HG03460 (cell line): ENCODE measurements at regions not wholly inside any gene's neighbourhood (a gene's known extent, or its start where the extent isn't known, plus 50 kb on each side); places are given as distances from the start of the nearest gene placed in this dataset.
"Not testable (repeated sequence)": the region's sequence is repeated elsewhere in the genome, so short reads cannot be mapped to it uniquely, and the experiment has no call there.

Source experiments
- ATAC-seq: cut with Tn5 transposase; IDR thresholded peaks from one replicate; pipeline ENCODE4 v1.9.1; 2021; ENCODE audit not compliant: unreplicated experiment

DNA sequence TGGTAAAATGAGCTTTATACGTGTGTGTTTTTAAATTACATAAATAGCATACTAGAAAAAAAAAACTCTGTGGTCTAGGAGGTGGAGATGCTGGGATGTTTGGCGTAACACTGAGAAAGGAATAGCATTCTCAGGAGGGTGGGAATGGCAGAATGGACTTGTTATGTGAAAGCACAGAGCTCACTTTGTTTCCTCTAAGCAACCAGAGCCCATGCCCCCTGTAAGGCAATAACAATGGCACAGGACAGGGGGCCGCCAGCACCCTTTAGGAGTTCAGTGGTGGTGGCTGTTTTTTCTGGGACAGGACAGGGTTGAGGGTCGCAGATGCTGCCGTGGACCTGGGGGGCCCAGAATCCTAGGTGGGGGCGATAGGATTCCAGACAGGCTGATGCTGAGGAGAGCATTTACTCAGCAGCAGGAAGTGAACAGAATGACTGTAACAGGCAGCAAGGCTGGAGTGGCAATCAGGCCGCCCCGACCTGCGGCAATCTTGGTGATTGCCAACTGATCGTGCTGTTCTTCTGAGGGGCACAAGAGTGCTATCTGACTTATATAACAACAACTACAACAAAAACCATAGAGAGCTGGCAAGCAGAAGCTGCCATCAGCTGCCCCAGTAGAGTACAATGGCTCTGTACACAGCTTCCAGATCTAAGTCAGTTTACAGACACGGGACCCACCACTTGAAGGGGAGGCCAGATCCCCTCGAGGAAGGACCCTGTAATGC, 160.4 kb downstream of the UACA start:
- no peak for ATAC-seq

DNA sequence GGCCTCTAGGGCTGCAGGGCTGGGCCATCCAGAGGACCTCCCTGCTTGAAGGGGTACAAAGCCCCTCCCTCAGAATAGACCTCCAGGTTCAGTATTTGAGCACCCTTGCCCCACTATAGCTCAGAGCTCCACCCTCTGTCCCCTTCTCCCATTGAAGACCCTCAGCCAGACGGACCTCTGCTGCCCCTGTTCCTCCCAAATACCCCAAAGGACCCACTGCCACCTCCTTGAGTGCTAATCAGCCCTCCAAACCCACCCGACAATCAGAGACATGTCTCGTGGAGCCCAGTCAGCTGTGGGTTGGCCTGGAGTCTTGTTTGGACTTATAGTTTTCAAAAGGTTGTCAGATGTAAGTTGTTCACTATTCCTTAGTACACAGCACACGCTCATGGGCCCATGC, 161.1 kb downstream of the UACA start:
- ATAC-seq = no peak

GRCh38 chr15:70597945-70598344, 165.4 kb downstream of the UACA start:
- ATAC-seq = no peak

DNA sequence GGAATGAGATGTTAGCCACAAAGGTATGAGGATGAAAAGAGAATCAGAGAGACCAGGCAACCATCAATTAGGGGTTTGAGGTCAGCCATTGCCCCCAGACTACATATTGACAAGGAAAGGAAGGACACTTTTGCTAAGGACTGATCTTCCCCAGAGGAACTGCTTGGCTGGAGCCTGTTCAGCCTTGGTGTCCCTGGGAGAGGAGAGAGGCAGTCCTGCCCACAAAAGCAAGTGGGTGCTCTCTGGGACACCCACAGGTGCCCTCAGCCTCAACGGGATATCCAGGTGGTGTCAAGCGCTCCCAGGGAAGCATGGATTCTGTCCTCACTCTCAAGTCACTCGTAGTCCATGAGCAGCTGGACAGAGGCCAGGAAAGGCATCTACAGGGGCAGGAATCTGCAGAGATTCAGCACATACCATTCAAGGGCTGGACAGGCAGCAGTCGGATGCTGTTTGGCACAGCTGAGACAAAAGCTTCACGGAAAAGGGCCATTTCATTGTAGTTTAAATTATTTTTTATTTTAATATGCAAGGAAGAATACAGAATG, 166.2 kb downstream of the UACA start:
- no peak for ATAC-seq

- ATAC-seq = no peak
These were observed 166.9 kb downstream of the UACA start for GRCh38 chr15:70596354-70597055.

GRCh38 chr15:70593795-70594194, 169.6 kb downstream of the UACA start:
- no peak for ATAC-seq

- no peak for ATAC-seq
These were observed 173.6 kb downstream of the UACA start for GRCh38 chr15:70589728-70590127.

- ATAC-seq = no peak
These were observed 174.1 kb downstream of the UACA start for GRCh38 chr15:70589221-70589620.

GRCh38 chr15:70588613-70589012, 174.7 kb downstream of the UACA start:
- ATAC-seq = no peak

GRCh38 chr15:70587896-70588567, 175.3 kb downstream of the UACA start:
- no peak for ATAC-seq

DNA sequence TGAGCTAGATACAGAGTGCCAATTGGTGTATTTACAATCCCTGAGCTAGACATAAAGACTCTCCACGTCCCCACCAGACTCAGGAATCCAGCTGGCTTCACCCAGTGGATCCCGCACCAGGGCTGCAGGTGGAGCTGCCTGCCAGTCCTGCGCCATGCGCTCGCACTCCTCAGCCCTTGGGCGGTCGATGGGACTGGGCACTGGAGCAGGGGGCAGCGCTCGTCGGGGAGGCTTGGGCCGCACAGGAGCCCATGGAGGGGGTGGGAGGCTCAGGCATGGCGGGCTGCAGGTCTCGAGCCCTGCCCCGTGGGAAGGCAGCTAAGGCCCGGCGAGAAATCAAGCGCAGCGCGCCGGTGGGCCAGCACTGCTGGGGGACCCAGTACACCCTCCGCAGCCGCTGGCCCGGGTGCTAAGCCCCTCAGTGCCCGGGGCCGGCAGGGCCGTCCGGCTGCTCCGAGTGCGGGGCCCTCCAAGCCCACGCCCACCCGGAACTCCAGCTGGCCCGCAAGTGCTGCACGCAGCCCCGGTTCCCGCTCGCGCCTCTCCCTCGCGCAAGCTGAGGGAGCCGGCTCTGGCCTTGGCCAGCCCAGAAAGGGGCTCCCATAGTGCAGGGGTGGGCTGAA, 176.2 kb downstream of the UACA start:
- ATAC-seq = not testable (repeated sequence)

GRCh38 chr15:70586241-70586640, 177.1 kb downstream of the UACA start:
- ATAC-seq = no peak

DNA sequence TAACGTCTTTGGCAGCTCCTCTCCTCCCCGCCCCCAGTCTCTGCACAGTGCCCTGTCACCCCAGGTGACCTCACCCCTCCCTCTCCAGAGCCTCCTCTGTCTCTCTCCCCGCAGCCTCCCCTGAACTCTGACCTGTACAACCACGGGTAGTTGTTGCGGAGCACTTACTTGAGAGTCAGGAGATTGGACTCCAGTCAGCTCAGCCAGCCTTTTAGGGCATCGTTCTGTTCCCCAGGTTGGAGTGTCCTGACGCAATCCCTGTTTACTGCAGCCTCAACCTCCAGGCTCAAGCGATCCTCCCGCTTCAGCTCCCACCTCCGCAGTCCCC, 177.7 kb downstream of the UACA start:
- ATAC-seq = no peak

DNA sequence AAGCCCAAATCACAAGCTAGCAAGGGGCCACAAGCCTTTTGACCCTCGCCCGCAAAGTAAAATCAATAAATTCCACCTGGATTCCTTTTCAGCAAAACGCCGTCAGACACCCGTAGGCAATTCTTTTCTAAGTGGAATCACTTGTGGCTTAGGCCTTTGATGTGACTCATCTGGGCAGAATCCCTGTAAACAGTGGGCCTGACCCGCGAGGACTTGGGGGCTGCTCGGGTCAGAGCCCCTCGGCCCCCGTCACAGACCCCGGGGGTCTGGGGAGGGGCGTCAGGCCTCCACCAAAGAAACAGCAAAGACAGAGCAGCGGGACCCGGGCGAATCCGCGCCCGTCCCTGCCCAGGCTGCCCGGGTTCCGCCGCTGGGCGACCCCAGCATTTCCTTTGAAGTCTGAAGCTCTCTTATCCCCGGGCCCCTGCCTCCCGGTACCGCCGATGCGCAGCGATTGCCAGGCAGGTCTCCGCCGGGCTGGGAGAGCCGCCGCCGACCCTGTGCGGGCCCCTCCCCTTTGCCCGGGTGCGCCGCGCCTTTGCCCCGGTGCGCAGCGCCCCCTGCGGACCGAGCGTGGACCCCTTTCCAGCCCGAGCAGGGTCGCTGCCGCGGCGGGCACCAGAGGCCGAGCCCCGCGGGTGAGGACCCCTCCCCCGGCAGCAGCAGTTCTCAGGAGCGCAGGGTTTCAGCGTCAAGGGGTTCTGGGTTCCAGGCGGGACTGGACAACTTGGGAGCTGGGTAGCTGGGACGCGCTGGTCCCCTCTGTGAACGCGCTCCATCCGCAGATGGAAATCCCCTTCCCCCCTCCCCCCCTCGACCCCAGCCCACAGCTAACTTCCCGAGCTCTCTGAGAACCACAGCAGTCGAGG, 178.3 kb downstream of the UACA start:
- no peak for ATAC-seq

DNA sequence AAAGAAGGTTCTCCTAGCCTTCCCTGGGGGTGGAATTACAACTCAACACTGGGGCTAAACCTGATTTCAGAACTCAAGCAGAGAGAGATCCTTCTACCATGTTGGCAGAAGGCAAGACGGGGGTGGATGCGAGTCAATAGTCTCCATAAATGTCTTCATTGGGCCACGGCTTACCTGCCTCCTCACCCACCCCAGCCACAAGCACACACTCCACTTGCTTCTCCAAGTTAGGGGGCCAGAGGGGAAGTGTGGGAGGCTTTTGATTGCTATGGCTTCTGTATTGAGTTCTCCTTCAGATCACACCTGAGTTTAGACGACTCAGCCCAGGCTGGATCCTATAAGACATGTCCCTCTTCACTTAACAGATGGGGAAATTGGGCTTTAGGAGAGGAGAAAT, 178.9 kb downstream of the UACA start:
- no peak for ATAC-seq

GRCh38 chr15:70583006-70583405, 180.4 kb downstream of the UACA start:
- ATAC-seq = no peak

DNA sequence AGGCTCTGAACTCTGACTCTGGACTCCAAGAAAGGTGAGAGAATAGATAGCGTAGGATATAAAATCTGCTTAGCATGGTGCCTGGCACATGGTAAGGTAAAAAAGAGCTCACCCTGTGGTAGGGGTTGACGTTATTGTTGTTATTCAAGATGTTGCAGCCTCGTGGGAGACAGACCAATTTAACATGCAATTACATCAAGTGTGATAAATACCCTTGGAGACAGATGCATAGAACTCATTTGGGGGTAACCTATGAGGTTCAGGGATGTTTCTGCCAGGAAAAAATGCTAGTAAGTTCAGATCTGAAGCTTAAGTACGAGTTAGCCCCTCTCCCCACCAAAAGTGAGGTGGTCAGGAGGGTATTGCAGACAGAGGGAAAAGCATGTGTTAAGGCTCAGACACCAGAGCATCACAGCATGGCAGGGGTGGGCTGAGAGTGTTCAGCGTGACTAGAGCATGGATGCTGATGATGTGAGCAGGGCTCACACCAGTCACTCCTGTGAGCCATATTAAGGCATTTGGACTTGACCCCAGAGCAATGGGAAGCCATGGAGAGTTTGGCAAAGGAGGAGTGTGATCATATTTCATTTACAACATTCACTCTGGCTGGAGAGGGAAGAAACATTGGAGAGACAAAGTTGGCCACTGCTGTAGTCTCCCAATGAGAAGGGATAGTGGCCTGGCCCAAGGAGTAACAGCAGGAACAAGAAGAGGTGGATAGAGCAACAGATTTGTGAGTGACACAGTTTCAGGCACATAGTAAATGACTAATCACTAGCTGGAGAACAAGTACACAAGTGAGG, 181.0 kb downstream of the UACA start:
- ATAC-seq = no peak

- ATAC-seq = no peak
These were observed 182.4 kb downstream of the UACA start for GRCh38 chr15:70580958-70581357.

DNA sequence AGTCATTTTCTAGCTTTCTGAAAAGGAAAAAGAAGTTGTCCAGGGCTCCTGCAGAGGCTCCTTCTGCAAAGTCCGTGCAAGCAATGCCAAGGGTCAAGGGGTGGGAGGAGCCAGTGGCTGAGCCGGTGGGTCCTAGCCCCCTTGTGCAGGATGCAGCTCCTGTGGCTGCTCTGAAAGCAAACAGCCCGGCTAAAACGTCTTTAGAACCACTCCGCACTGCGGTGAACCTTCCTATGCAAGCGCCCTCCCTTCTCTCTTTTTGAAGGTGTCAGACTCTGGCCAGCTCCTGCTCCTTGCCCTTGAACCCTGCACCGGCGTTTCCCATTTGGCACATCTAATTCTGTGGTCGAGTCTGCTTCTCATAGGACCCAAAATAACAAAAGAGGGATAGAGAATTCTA, 183.1 kb downstream of the UACA start:
- no peak for ATAC-seq

GRCh38 chr15:70579766-70580165, 183.6 kb downstream of the UACA start:
- no peak for ATAC-seq
